ENCODE measurements at regions not wholly inside any gene's neighbourhood (a gene's known extent, or its start where the extent isn't known, plus 50 kb on each side); places are given as distances from the start of the nearest gene placed in this dataset.

GRCh38 chr7:46545790-46546189 is 624.7 kb upstream of the IGFBP3 start:
- DNase-seq: no peak

GRCh38 chr7:46544396-46545008 is 623.4 kb upstream of the IGFBP3 start:
- DNase-seq: no peak

DNA sequence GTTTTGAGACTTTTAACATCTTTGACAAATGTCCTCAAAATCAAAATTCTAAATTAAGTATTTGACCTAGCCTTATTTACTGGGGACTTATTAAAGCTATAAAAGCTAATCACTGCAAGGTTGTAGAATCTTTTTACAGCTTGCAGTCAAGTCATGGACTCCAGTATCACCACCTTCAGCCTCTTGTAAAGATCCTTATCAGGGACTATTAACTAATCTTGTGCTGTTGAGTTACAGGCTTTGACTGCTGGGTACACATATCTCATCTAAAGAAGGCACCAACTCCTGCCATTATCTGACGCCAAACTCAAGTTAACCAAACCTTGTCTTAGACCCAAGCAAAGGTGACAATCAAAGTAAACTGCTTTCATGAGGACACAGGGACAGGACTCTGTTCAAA is 621.0 kb upstream of the IGFBP3 start:
- DNase-seq: no peak

DNA sequence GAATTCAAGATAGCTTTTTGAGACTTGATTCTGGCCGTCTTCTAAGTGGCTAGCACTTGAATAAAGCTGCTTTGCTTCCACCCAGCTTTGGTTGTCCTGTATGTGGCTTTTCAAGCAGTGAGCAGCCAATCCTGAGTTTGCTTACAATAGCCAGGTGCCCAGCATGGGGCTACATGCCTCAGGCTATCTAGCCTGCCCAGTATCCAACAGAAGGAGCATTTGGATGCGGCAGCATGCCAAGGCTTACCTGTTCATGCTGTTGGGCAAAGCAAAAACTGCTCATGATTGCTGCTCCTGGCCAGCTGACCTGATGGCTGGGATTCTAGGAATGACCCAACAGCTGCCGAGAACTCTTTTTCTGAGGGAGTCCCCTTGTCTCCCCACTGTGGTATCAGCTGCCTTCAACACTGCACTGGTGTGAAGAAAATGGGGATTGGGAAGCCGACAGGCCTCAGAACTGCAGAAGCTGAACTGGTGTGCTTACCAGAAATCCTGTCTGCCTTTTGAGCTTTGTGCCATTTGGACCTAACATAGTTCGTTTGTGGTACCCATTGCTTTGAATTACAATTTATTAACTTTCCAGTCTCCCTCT is 618.9 kb upstream of the IGFBP3 start:
- no peak for DNase-seq

GRCh38 chr7:46537191-46537905 is 616.3 kb upstream of the IGFBP3 start:
- peak; percentile 45 for DNase-seq

DNA sequence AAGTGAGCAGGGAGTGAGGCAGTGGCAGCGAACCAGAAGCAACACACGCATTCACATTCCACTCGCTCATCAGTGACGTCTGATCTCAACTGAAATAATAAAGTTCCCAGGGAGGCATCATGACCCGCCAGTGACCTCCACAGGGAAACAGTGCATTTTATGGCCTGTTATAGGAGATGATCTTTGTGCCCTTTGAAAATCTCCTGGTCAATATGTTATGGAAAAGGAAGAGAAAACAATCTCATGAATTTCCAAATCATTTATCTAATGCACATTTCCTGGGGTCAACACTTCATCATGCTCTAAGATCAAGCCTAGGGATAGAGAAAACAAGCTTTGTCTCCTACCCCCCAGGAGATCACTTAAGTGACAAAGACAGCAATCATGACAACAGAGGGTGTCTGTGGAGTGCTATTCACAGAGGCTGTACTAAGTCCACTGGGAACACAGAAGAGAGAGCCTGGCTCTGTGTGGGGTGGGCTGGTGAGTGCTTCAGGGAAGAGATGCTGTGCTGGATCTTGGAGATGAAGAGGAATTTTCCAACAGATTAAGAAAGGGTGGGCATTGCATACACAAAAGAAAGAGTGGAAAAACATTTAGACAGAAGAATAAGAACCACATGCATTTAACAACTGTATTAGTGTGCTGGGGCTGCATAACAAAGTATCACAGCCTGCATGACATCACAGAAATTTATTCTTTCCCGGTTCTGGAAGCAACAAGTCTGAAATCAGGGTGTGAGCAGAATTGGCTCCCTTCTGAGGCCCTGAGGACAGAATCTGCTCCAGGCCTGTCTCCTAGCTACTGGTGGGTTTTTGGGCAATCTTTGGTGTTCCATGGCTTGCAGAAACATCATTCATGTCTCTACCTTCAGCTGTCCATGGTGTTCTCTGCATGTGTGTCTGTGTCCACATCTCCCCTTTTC is 613.9 kb upstream of the IGFBP3 start:
- peak; percentile 10 for DNase-seq

GRCh38 chr7:46533946-46534345 is 612.9 kb upstream of the IGFBP3 start:
- DNase-seq: no peak

- DNase-seq: no peak
Measured at GRCh38 chr7:46532571-46532970, 611.5 kb upstream of the IGFBP3 start.

- no peak for DNase-seq
Measured at GRCh38 chr7:46530081-46530750, 609.1 kb upstream of the IGFBP3 start.

DNA sequence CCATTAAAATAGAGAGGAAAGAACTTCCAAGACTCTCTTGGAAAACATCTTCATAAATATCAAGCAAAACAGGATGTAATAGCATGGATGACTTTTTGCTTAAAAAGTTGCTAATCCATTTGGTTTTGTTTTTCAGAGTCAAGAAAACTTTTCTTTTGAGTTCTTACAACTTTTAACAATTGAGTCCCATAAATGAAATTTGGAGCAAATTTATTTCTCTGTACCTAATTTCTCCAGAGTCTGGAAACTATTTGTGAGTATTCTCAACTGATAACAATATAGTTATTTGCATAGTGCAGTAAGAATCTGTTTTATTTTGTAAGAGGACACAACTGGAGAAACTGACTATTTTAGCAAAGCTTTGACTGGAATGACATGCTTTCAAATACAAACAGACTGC is 606.3 kb upstream of the IGFBP3 start:
- DNase-seq: no peak

DNA sequence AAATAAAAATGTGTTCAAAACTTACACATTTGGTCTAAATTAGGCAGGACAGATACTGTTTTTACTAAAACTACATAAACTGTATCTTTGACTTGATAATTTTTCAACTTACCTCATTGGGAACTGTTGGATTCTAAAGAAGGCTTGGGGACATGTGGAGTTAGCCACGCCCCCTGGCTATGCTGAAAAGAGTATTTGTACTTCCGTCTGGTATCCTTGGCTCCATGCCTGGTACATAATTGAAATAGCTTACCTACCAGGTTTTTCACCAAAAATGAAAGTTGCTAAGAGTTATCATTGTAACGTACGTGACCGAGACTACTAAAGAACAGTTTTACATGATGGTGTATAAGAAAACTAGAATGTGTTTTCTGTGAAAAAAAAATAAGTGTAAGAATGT is 604.8 kb upstream of the IGFBP3 start:
- no peak for DNase-seq

DNA sequence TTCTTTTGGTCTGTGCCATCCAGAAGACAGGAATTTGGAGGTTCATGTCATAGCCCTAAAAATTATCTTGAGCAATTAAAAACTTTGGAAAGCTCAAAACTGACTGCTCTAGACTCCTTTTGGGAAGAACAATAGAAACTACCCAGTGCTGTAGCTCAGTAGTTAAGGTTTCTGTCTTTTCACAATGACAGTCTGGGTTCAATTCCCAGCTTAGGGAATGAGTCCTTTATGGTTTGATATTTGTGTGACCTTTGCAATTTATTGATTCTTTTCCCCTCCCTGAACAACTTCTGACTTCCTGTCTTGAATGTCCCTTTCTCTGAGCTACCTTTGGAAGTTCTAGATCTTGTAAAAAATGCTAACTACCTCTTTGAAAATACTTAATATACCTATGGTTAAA is 603.3 kb upstream of the IGFBP3 start:
- DNase-seq: no peak

DNA sequence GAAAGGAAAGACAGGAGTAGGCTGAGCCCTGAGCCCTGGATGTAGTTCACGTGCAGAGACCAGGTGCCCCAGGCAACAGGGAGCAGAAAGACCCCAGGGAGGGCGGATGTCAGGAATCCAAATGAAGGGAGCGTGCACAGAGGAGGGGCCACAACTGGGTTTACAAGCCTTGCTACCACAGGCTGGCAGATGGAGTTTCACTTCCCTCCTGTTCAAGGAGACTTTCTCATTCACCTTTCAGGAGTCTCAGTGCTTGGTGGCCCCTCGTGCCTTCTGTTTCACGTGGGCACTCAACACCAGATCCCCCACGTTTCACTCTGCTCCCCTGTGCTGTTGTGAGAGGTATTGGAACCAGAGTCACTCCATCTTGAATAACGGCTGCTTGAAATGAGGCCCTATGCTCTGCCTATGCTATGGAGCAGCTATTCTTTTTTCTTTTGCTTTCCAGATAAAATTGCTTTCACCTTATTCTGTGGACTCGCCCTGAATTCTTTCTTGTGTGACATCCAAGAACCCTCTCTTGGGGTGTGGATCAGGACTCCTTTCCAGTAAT is 601.4 kb upstream of the IGFBP3 start:
- DNase-seq: no peak

DNA sequence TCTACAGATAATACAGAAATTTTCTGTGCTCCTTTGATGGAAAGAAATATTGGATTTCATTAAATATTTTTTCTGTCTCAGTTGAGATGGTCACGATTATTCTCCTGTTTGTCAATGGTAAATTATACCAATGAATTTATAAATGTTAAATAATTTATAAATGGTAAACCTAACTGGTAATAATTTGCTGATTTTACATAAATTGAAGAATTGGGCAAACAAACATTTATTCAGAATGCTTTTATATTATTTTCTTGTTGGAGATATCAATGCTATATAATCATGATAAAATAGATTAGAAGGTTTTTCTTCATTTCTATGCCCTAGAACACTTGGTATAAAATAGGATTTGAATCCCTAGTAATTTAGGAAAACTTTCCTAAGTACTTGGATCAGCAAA is 597.6 kb upstream of the IGFBP3 start:
- DNase-seq: no peak

GRCh38 chr7:46515844-46516590 is 594.9 kb upstream of the IGFBP3 start:
- no peak for DNase-seq

DNA sequence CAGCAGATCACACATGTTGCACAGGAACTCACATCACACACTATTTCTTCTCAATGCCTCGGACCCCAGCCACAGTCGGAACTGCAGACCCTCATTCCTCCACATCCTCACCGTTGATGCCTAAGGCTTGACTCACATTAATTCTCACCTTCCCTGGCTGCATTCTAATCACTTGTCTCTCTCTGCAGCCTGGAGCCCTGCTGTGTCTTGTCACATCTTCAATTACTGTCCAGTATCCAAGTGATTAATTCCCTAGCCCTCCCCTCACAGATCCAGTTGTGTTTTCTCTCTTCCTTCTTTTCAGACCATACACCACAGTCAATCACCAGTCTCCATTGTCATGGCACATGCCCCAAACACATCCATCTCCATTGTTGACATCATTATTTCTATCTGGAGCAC is 592.4 kb upstream of the IGFBP3 start:
- no peak for DNase-seq

DNA sequence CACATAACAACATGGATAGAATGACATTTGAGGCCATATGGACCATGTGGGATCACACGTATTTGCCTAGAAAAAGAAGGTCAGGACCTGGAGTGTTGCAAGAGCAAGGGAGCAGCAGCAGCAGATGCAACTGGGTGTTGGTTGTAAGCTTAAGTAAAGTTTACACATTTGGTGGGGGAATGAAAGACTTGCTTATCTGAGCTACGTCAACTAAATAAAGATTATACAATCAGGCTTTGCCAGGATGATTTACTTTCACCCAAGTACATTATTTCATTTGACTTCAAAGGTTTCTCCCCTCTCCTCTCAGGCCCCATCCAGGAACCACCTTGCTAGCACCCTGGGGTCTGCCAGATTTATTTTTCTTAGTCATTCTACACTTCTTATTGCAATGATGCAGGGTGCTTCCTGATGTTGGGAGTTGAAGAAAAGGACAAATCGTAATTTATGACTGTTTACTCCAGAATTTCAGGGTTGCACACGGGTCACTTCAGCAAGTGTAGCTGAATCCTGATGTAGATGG is 591.9 kb upstream of the IGFBP3 start:
- DNase-seq: no peak

GRCh38 chr7:46511442-46512215 is 590.6 kb upstream of the IGFBP3 start:
- DNase-seq: no peak

GRCh38 chr7:46508583-46508982 is 587.5 kb upstream of the IGFBP3 start:
- no peak for DNase-seq

DNA sequence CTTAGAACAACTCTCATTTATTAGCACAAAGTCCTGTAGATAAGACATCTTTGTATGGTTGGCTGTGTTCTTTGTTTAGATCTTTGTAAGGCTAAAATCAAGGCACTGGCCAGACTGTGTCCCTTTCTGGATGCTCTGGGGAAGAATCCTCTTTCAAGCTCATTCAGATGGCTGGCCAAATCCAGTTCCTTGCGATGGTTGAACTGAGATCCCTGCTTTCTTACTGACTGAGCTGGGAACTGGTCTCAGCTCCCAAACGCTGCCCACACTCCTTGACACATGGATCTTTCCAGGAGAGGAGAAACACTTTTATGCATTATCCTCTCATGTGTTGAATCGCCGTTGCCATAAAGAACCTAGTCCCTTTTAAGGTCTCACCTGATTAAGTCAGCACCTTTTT is 586.5 kb upstream of the IGFBP3 start:
- no peak for DNase-seq

Data from muscle of arm (tissue), 1 donor.